Rectal smooth muscle tissue (tissue), 1 donor: ENCODE measurements at regions not wholly inside any gene's neighbourhood (a gene's known extent, or its start where the extent isn't known, plus 50 kb on each side); places are given as distances from the start of the nearest gene placed in this dataset.
"Not testable (repeated sequence)": the region's sequence is repeated elsewhere in the genome, so short reads cannot be mapped to it uniquely, and the experiment has no call there.

Experiments used
- H3K27ac ChIP-seq: one replicate; pipeline ENCODE4 v1.7.0; 2013; ENCODE audit warnings: low read depth, low read length, inconsistent platforms
- H3K27me3 ChIP-seq: one replicate; pipeline ENCODE4 v1.7.0; 2013; ENCODE audit warnings: low read length; ENCODE audit not compliant: control insufficient read depth, insufficient read depth
- H3K36me3 ChIP-seq: one replicate; pipeline ENCODE4 v1.7.0; 2013; ENCODE audit warnings: low read length; ENCODE audit not compliant: control insufficient read depth, insufficient read depth
- H3K4me1 ChIP-seq: one replicate; pipeline ENCODE4 v1.7.0; 2013; ENCODE audit warnings: low read length; ENCODE audit not compliant: control insufficient read depth, insufficient read depth
- H3K4me3 ChIP-seq: one replicate; pipeline ENCODE4 v1.7.0; 2013; ENCODE audit warnings: low read length
- H3K9ac ChIP-seq: one replicate; pipeline ENCODE4 v1.7.0; 2013; ENCODE audit warnings: low read length

DNA sequence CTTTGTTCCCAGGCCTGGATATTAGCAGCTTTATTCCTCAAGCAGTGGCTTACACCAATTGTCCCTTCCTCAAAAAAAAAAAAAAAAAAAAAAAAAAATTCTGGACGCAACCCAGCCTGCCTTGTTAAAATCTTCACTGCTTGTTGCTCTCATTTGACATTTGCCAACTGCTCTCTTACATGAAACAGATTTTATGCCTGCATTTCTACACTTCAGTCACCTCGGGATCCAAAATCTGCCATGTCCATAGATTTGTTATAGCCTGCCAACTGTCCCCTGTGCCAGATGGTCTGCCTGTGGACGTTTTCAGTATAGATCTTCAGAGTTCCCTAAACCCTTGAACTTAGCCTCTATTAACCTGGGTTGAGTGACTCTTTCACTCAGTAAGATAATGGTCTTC is 651.5 kb downstream of the FSCB start:
- Histone ChIP-seq H3K9ac (no peak overlapping the region), H3K4me1 (no peaks in the 10 kb centered on the region), H3K27me3 (no peaks in the 10 kb centered on the region), H3K4me3 (no peak overlapping the region), H3K36me3 (no peaks in the 10 kb centered on the region), H3K27ac (no peak overlapping the region)

DNA sequence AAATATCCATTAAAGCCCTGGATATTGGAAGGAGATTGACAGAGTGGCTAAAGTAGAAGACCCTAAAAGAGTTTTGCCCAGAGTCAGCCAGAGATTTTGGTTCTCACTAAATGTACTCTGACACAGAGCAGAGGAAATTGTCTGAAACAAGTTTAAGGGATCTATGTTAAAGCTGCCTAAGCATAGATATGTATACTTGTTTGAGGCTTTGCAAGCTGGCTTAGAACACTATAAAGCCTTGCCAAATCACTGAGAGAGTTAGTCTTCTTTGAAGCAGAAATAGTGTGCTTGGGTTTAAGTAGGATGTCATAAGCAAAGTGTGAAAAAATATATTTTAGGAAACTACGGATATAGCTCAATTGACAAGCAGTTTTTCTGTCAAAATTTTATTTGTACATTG is 653.5 kb downstream of the FSCB start:
- no peaks in the 10 kb centered on the region for H3K36me3 ChIP-seq
- H3K9ac ChIP-seq = no peak overlapping the region
- H3K27me3 ChIP-seq = no peaks in the 10 kb centered on the region
- H3K27ac ChIP-seq = no peak overlapping the region
- H3K4me1 ChIP-seq = no peaks in the 10 kb centered on the region
- no peak overlapping the region for H3K4me3 ChIP-seq

DNA sequence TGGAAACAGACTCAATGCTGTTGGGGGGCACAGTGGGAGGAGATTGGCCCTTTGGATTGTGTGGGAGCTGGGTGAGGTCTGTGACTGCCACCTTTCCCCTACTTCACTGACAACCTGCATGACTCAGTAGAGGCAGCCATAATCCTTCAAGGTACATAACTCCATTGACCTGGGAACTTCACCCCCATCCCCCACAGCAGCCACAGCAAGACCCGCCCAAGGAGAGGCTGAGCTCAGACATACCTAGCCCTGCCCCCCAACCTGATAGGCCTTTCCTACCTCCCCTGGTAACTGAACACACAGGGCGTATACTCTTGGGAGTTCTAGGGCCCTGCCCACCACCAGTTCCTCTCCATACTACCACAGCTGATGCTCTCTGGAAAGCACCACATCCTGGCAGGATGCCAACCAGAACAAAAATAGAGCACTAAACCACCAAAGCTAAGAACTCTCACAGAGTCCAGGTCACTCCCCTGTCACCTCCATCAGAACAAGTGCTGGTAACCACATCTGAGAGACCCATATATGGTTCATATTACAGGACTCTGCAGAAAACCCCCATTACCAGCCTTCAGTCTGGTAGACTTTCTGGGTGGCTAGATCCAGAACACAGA is 703.9 kb downstream of the FSCB start:
- Histone ChIP-seq H3K27me3 (no peaks in the 10 kb centered on the region), H3K36me3 (no peaks in the 10 kb centered on the region), H3K27ac (no peak overlapping the region), H3K9ac (no peak overlapping the region), H3K4me1 (no peaks in the 10 kb centered on the region), H3K4me3 (no peak overlapping the region)

DNA sequence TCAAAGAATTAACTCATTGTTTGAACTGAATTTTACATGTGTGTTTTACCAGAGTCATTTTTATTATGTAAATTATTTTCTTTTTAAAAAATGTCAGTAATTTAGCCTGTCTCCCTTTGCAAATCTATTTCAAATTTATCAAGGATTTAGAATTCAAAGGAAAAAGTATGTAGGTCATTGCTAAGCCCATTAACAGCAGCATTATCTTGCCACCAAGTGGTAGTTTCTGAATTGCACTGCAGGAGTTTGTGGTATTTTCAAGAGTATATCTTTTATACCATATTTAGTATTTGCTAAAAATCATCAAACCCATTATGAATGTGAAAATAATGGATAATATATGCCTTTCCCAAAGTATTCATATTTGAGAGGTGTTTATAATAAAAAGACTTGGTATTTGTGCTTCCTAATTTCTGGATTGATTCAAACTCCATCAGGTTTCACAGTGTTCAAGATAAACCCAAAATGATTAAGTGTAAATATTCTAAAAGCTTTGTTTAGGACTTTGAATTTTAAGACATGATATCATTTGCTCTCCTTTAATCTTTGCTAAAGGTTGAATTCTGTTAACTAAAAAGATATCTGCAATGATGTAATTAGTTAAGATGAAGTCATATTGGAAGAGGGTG is 711.4 kb downstream of the FSCB start:
- no peak overlapping the region for H3K4me3 ChIP-seq
- no peak overlapping the region for H3K27ac ChIP-seq
- no peak overlapping the region for H3K9ac ChIP-seq
- H3K27me3 ChIP-seq = no peaks in the 10 kb centered on the region
- H3K4me1 ChIP-seq = no peaks in the 10 kb centered on the region
- H3K36me3 ChIP-seq = no peaks in the 10 kb centered on the region

DNA sequence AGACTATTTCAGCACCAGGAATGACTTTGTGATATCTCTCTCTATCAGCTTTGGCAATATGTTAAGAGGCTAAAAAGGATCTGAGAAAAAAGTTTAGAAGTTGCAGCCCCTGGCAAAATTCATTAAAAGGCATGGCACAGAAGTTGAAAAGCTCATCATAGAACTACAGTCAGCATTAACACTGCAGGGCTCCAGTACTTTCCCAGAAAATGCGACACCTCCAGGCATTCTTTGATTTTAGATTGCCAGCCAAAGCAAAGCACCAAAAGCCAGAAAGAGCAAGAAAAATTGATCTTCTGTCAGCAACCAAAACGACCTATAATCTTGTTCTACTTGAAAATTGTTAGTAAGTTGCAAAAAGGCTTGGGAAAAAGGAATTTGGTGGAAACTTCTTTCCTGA is 713.5 kb downstream of the FSCB start:
- Histone ChIP-seq H3K4me1 (no peaks in the 10 kb centered on the region), H3K36me3 (no peaks in the 10 kb centered on the region), H3K4me3 (no peak overlapping the region), H3K9ac (no peak overlapping the region), H3K27ac (no peak overlapping the region), H3K27me3 (no peaks in the 10 kb centered on the region)

DNA sequence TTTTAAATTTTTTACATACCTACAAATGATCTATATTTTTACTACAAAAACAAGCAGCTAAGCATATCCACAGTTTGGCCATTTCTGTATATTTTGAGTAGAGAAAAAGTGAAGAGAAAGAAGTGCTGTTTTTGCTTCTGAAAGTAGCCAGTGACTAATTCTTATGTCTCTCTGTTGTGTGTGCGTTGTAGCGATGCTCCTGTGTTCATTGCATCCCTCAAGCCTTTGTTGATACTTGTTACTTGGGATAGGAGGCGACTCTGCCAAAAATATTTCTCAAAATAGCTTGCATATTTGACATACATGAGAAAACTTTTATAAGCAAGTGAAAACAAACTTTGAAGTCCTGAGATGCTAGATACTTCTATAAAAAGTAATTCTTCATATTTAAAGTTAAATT is 714.1 kb downstream of the FSCB start:
- Histone ChIP-seq H3K4me3 (no peak overlapping the region), H3K27ac (no peak overlapping the region), H3K27me3 (no peaks in the 10 kb centered on the region), H3K36me3 (no peaks in the 10 kb centered on the region), H3K4me1 (no peaks in the 10 kb centered on the region), H3K9ac (no peak overlapping the region)

DNA sequence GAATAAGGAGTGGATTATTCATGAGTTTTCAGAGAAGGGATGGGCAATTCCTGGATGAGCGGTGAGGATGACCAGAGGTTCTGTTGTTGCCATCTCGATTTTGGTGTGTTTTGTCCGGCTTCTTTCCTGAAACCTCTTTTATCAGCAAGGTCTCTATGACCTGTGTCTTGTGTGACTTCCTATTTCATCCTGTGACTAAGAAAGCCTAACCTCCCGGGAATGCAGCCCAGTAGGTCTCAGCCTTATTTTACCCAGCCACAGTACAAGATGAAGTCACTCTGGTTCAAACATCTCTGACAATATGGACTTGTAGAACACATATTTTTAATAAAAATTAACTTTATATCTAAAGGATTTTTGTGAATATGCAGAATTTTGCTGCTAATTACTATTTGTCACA is 716.4 kb downstream of the FSCB start:
- Histone ChIP-seq H3K9ac (no peak overlapping the region), H3K4me3 (no peak overlapping the region), H3K36me3 (no peaks in the 10 kb centered on the region), H3K27me3 (no peaks in the 10 kb centered on the region), H3K27ac (no peak overlapping the region), H3K4me1 (no peaks in the 10 kb centered on the region)

DNA sequence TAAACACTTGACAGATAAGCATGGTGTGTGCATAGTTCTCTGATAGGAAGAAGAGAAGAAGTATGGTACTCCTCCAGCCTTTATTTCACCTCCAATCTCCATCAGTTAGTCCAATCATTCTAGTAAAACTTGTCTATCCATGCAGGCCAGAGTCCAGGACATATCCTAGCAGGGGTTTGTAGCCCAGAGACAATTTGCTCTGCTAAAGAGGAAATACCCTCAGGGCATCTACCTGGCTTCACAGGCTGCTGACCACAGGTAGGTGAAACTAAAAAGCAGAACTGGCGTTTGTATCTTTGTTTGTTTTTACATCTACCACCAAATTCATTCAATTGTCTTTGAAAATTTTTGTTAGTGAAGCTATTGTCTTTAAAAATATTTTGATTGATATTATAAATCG is 717.6 kb downstream of the FSCB start:
- no peaks in the 10 kb centered on the region for H3K4me1 ChIP-seq
- no peak overlapping the region for H3K4me3 ChIP-seq
- H3K9ac ChIP-seq = no peak overlapping the region
- no peak overlapping the region for H3K27ac ChIP-seq
- no peaks in the 10 kb centered on the region for H3K36me3 ChIP-seq
- no peaks in the 10 kb centered on the region for H3K27me3 ChIP-seq

DNA sequence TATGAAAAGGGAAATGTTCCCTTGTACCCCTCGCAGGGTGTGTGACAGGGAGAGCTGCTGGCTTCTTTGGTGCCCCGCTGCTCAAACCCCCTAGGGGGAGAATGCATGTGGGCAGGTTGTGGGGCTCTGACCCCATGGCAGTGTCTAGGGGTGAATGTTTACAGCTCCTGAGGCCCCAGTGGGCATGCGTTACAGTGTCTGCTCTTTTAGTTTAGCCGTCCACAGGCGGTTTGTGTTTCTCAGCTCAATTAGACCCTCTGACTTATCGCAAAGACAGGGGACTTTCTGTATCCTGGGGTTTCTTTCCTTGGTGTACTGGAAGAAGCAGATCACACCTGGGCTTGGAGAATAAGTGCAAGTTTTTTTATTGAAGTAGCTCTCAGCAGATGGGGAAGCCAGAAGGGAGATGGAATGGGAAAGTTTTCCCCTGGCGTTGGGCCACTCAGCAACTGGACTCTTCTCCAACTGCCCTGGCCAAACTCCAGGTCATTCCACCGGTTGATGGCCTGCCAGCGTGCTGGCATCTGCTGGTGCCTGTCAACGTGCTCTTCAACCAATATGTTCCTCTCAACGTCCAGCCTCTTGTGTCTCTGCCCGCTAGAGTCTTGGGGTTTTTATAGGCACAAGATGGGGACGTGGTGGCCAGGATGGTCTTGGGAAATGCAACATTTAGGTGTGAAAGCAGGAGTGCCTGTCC is 720.9 kb downstream of the FSCB start:
- H3K9ac ChIP-seq = no peak overlapping the region
- no peaks in the 10 kb centered on the region for H3K36me3 ChIP-seq
- no peaks in the 10 kb centered on the region for H3K27me3 ChIP-seq
- no peaks in the 10 kb centered on the region for H3K4me1 ChIP-seq
- H3K4me3 ChIP-seq = no peak overlapping the region
- no peak overlapping the region for H3K27ac ChIP-seq

DNA sequence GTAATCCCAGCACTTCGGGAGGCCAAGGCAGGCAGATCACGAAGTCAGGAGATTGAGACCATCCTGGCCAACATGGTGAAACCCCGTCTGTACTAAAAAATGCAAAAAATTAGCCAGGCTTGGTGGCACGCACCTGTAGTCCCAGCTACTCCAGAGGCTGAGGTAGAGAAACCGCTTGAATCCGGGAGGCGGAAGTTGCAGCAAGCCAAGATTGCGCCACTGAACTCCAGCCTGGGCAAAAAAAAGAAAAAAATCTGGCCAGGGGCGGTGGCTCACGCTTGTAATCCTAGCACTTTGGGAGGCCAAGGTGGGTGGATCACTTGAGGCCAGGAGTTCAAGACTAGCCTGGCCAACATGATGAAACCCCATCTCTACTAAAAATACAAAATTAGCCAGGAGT is 722.7 kb downstream of the FSCB start:
- not testable (repeated sequence) for H3K4me1 ChIP-seq, H3K27ac ChIP-seq, H3K27me3 ChIP-seq, H3K4me3 ChIP-seq, H3K36me3 ChIP-seq, H3K9ac ChIP-seq

DNA sequence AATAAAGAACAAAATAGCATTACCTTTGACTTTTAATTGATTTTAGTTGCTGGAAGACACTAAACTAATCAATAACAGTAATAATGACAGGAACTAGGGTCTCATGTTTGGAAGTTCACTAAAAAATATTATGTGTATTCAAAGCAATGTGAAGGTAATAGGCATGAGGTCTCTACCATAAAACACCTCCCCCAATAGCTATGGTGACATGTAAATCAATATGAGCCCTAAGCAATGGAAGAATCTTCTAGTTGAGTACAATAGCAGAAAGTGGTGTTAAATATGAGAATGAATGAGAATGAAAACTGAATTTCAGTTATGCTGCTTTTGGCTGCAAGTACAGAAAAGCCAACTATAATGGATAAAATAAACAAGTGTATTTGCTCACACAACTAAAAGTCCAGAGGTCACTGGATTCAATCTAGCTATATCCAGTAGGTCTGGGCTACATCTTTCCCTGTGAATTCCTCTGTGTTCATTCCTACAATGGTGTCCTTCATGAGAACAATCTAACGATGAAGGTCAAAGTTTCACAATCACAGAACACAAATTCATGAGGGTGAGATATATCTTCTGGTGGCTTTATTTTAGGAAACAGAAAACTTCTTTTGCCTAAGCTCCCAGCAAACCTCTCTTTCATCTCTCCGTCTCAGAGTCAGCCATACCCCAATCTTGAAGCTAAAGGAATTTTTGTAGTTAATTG is 728.0 kb downstream of the FSCB start:
- no peaks in the 10 kb centered on the region for H3K4me1 ChIP-seq
- H3K27ac ChIP-seq = no peak overlapping the region
- no peaks in the 10 kb centered on the region for H3K27me3 ChIP-seq
- H3K9ac ChIP-seq = no peak overlapping the region
- H3K4me3 ChIP-seq = no peak overlapping the region
- H3K36me3 ChIP-seq = no peaks in the 10 kb centered on the region

DNA sequence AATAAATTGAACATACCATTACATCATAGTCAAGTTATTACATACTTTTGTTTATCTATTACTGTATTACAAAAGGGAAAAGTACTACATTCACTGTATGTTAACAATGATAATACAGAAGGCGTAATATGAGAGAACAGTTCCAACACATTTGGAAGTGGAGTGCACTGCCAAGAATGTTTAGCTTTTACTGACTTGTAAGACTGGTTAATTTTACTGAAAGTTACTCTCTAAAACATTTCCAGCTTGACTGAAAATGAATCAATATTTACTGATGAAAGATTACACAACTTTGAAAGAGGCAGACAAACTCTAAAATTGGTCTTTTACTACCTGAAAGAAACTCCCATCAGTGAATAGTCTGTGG is 728.5 kb downstream of the FSCB start:
- Histone ChIP-seq H3K27me3 (no peaks in the 10 kb centered on the region), H3K9ac (no peak overlapping the region), H3K4me1 (no peaks in the 10 kb centered on the region), H3K27ac (no peak overlapping the region), H3K36me3 (no peaks in the 10 kb centered on the region), H3K4me3 (no peak overlapping the region)
